ENCODE measurements at regions not wholly inside any gene's neighbourhood (a gene's known extent, or its start where the extent isn't known, plus 50 kb on each side); places are given as distances from the start of the nearest gene placed in this dataset.

DNA sequence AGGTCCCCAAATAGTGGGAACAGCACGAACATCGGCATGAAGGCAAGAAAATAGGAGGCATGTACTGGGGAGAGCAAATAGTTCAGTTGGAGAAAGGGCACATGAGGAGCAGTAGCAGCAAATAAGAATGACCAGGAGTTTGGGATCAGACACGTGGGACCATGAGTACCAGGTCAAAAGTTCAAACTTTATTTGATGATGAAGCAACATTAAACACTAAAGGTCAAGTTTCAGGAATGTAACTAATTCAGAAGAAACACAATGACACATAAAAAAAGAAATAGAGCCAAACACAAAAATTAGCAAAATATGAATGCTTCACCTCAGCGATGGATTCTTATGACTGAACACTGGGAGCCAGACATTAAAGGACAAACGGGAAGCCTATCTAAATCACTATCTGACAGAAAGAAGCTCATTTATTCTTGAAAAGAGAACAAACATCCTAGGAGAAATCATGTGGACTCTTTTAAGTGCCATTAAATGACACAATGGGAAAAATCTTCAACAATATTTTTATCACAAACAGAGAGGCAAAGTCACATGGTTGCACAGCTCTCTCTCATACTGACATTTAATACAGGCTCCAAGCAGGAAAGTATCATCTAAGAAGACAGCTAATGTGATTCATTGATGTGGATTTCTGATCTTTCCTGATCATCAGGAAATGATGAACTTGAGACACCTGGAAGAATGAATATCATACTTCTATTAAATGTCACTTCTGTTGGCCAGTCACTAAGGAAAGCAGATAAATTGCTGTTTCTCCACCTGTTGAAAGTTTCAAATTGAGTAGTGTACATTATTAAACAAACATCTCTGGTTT lies 216.9 kb upstream of the THBS1 start:
- intact Hi-C loops (cut with DNase I): loop anchor here in 1 of 2 donors (10.0 kb wide), 2 partner anchors 101 to 189 kb away; no protein-coding TSS in a partner anchor
- no peak for DNase-seq (ENCODE audit: low spot score)

GRCh38 chr15:39364721-39365120 lies 216.2 kb upstream of the THBS1 start:
- no peak for DNase-seq (ENCODE audit: low spot score)
- intact Hi-C loops (cut with DNase I): loop anchor here in 1 of 2 donors (10.0 kb wide), 2 partner anchors 100 to 190 kb away; no protein-coding TSS in a partner anchor

DNA sequence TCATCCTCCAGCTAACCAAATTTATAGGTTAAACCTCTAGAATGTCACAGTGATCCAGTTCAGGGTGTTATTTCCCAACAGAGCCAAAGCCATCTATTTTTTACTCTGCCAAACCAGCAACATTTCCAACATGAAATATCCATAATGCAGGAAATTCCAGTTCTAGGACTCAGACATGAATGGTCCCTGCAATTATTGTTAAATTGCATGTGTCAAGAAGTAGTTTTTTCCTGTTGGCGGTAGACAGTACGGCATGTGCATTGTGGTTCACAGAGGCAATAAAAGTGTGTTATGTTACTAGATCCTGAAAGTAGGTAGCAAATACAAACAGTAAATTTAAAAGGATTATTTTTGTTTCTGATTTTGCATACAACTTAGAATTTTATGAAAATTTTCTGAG lies 215.7 kb upstream of the THBS1 start:
- DNase-seq (ENCODE audit: low spot score): no peak
- intact Hi-C loops (cut with DNase I): loop anchor here in 1 of 2 donors (10.0 kb wide), 2 partner anchors 100 to 190 kb away; no protein-coding TSS in a partner anchor

DNA sequence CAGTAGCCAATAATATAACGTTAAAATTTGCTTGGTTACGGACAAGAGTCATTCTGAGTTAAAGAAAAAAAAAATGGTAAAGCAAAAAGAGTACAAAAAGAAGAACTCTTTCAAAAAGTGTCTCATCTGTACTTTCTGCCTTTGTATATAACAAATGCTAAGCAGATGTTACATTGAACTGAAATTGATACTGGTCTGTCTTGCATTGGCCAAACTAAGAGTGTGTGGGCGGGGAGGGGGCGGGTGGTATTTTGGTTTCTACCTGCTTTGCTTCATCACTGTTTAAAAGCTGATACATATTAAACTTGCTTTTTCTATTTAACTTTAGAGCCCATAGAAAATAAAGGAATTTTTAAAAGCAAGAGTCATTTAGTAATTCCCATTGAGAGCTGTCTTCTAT lies 215.0 kb upstream of the THBS1 start:
- no peak for DNase-seq (ENCODE audit: low spot score)
- intact Hi-C loops (cut with DNase I): loop anchor here in 1 of 2 donors (10.0 kb wide), 2 partner anchors 99 to 191 kb away; no protein-coding TSS in a partner anchor

DNA sequence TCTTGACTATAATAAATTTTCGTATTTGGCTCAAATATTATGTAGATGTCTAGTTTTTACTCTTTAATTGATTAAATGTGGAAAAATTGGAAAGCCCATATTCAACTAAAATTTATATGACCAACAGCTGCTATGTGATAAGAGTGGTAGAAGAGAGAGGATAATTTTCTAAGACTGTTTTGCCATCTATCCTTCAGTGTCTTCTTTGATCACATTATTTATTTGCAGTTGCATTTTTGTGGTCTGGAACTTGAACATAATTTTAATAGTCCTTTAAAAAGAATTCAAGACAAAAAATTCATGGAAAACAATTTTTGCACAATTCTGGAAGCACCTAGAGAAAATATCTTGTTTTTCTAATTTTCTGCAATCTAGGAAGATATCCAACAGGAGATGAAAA lies 213.3 kb upstream of the THBS1 start:
- no peak for DNase-seq (ENCODE audit: low spot score)
- intact Hi-C loops (cut with DNase I): loop anchor here in 1 of 2 donors (10.0 kb wide), 2 partner anchors 97 to 193 kb away; no protein-coding TSS in a partner anchor

GRCh38 chr15:39369768-39370167 lies 211.1 kb upstream of the THBS1 start:
- intact Hi-C loops (cut with DNase I): loop anchor here in 1 of 2 donors (10.0 kb wide), 2 partner anchors 95 to 195 kb away; no protein-coding TSS in a partner anchor
- no peak for DNase-seq (ENCODE audit: low spot score)

- DNase-seq (ENCODE audit: low spot score): no peak
- intact Hi-C loops (cut with DNase I): no loop called here
Observed at GRCh38 chr15:39376371-39376909, 204.4 kb upstream of the THBS1 start.

DNA sequence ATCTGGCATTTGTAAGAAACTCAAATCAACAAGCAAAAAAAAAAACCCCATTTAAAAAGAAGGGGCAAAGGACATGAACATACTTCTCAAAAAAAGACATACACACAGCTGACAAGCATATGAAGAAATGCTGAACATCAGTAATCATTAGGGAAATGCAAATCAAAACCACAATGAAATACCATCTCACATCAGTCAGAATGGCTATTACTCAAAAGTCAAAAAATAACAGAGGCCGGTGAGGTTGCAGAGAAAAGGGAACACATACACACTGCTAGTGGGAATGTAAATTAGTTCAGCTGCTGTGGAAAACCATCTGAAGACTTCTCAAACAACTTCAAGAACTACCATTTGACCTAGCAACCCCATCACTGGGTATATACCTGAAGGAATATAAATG lies 199.4 kb upstream of the THBS1 start:
- intact Hi-C loops (cut with DNase I): no loop called here

DNA sequence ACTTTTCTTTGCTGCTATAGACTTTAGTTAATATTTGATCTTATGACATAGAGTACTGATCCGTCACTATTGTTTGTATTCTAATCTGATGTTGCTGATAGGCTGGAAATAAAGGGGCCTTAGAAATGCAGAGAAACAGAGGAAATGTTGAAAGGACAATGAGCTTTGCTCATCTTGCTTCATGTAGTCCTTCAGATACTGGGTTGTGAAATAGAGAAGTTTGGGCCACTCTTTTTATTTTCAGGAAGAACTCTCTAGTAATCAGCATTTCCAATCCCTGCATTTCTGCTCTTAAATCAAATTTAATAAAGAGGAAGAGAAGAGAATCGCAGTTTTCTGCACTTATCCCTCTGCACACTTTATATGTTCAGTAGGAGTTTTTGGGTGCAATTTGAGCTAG lies 192.8 kb upstream of the THBS1 start:
- DNase-seq (ENCODE audit: low spot score): no peak
- intact Hi-C loops (cut with DNase I): no loop called here

More for the DNA sequence above, 199.4 kb upstream of the THBS1 start:
- DNase-seq (ENCODE audit: low spot score): no peak

DNA sequence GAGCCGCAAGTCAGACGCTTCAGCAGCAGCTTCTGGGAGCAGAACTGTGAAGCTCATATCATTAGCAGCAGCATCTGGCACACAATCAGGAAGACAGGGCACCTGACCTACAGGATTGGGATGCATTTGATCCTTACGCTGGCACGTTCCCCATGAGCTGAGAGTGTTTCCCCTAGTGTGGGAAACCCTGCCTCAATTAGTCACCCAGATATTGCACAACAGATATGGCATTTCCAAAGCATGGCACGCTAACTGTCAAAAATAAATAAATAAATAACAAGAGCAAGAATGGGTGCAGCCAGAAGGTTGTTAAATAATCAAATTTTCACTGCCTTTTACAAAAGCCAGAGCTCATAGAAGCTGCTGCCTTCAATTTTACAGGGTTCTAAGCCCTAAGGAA lies 189.6 kb upstream of the THBS1 start:
- intact Hi-C loops (cut with DNase I): no loop called here
- DNase-seq (ENCODE audit: low spot score): no peak

- intact Hi-C loops (cut with DNase I): no loop called here
- DNase-seq (ENCODE audit: low spot score): no peak
Observed at GRCh38 chr15:39392469-39393047, 188.3 kb upstream of the THBS1 start.

DNA sequence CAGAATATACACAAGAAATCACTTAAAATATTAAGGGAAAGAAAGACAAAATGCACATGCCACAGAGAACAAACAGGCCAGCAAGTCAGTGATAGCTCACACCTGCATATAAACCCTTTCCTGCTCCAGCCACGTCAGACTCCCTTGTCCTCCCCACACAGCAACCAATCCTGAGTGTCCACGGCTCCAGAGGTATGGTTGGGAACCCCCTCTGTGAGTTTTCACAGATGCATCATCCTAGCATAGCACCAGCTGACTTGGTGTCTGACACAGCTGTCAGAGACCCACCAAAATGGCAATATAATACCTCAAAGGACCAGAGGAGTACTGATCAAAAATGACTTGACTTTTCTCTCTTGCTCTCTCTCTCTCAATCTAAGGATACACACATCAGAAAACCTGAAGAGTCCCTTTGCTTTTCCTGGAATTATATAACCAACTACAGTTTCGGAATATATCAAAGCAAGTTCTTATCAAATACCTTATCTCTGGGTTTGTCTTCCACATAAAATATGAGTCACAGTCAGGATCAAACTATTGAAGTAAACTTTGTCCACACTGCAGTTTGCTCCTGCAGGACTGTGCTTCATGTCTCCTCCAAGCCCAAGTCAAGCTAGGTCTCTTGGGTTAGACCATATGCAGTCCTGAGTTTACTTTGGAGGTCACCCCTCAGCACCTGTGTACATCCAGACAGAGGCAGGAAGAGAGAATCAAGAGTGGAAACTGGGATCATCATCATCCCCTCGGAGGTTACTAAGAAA lies 187.1 kb upstream of the THBS1 start:
- intact Hi-C loops (cut with DNase I): no loop called here
- DNase-seq (ENCODE audit: low spot score): no peak

- no peak for DNase-seq (ENCODE audit: low spot score)
- intact Hi-C loops (cut with DNase I): no loop called here
Observed at GRCh38 chr15:39394496-39394895, 186.4 kb upstream of the THBS1 start.

GRCh38 chr15:39396979-39397615 lies 183.8 kb upstream of the THBS1 start:
- intact Hi-C loops (cut with DNase I): no loop called here
- no peak for DNase-seq (ENCODE audit: low spot score)

GRCh38 chr15:39397883-39398282 lies 183.0 kb upstream of the THBS1 start:
- no peak for DNase-seq (ENCODE audit: low spot score)
- intact Hi-C loops (cut with DNase I): no loop called here

DNA sequence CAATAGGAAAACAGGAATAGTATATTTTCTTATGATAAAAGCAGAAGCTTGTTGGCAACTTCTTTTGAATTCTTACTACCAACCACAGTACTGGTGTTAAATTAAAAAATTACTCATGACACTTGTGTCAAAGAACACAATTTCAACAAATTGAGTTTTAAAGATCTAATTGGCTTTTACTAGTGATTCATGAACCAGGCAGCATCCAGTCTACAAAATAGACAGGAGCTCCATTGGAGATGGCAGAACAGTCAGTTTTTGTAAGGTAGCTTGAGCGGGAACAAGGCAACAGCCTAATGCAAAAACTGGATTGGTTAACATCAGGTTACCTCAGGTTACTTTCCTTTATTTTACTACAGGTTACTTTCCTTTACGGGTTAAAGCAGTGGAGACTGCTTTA lies 181.3 kb upstream of the THBS1 start:
- intact Hi-C loops (cut with DNase I): no loop called here
- no peak for DNase-seq (ENCODE audit: low spot score)

GRCh38 chr15:39400002-39400401 lies 180.9 kb upstream of the THBS1 start:
- intact Hi-C loops (cut with DNase I): no loop called here
- DNase-seq (ENCODE audit: low spot score): no peak

GRCh38 chr15:39400821-39401550 lies 179.9 kb upstream of the THBS1 start:
- intact Hi-C loops (cut with DNase I): no loop called here
- no peak for DNase-seq (ENCODE audit: low spot score)
